DMS53 (cell line): ENCODE measurements at regions not wholly inside any gene's neighbourhood (a gene's known extent, or its start where the extent isn't known, plus 50 kb on each side); places are given as distances from the start of the nearest gene placed in this dataset.
A peak's percentile ranks its signal among the peaks of the same experiment; 100 is the strongest.

Experiments used
- DNase-seq: peaks from one replicate; lab custom pipeline; 2025; lab: John Stamatoyannopoulos, UW

GRCh38 chr15:92565351-92566125 is 90.0 kb downstream of the FAM174B start:
- DNase-seq, result peak; percentile 3

DNA sequence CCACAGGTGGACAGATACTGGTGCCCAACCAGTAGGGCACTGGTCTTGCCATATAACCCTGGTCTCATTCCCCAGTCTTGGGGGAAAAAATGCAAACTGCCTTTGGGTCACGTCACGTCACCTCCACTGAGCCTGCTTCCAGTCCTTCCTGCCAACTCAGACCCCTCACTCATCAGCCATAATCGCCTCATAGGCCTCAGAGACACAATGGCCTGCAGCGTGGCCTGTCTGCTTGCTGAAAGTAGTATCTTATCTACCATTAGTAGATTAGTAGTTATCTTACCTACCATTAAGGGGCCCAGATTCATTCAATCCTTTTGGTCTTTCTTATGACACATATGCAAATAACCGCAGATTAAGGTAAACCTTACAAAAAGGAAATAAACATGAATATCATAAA is 93.8 kb downstream of the FAM174B start:
- no peak for DNase-seq

GRCh38 chr15:92553317-92553716 is 102.3 kb downstream of the FAM174B start:
- no peak for DNase-seq

- no peak for DNase-seq
Observed at GRCh38 chr15:92545996-92546395, 109.6 kb downstream of the FAM174B start.

DNA sequence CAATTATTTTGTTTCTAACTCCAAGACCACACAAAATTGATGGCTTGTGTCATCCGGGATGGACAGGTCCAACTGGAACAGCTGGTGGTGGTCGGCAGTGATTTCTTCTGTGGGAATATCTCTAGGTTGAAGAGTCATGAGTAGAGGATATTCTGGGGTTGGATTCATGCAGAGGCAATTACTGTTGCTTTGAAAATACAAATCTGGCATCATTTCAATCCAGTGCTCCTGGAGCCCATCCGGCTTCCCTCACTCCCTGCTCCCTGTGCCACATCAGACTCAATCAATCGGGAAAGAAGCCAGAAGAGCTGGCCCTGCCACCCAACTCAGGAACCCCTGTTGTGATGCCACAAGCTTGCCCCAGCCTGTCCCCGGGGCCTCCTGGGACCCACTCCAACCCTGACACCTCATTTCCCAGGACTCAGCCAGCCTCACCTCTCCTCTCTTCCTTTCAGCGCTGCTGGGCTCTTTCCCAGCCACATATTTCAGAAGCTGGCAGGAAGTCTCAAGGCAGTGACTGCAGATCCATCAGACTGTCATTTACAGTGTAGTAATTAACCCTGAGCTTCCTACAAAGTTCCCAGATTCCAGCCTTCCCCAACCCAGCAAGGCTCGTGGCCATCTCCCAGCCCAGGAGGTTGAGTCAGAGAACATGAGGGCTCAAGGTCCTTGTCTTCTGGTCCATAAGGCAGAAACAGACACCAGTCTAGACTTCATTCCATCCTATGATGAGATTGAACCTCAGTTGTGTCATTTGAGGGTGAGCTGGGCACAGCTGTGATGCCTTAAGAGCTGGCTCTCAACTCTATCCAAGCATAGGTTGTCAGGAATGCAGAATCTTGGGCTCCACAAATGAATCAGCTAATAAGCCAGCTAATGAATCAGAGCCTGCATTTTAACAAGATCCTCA is 114.0 kb downstream of the FAM174B start:
- no peak for DNase-seq

- no peak for DNase-seq
Observed at GRCh38 chr15:92538115-92538514, 117.5 kb downstream of the FAM174B start.

DNA sequence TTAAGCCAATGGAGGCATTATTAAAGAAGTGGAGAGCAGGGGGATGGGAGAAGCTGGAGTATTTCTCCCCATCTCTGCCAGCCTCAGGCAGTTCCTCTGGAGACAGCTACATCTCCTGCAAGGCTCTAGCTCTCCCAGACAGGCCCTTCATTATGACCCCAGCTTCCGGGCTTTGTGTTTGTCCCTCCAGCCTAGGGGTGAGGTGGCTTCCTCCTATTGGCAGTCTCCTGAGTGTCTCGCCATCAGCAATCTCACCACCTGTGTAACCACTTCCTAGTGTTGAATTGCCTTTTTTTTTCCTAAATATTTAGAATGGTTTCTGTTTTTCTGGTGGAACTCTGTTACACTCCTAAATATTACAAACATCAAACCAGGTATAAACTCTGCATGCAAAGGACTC is 122.3 kb downstream of the FAM174B start:
- DNase-seq, result no peak

DNA sequence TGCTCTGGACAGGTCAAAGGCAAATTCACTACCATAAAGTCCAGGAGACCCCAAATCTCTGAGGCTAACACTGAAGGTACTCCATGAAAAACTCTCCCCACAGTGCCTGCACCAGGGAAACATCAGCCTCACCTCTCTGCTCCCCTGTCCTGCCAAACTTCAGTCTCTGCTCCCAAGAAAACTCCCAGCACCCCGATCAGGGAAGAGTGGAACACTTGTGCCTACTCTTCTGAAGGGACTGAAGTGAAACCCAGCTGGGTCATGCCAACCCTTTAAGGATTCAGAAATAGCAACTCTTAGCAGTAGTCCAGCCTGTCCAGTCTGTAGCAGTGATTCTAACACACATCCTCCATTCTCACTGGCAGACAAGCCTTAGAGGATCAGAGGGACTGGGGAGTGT is 124.2 kb downstream of the FAM174B start:
- no peak for DNase-seq

- DNase-seq, result no peak
Observed at GRCh38 chr15:92528736-92529135, 126.8 kb downstream of the FAM174B start.

GRCh38 chr15:92527197-92527596 is 128.4 kb downstream of the FAM174B start:
- DNase-seq, result no peak

- no peak for DNase-seq
Observed at GRCh38 chr15:92525758-92526245, 129.8 kb downstream of the FAM174B start.

DNA sequence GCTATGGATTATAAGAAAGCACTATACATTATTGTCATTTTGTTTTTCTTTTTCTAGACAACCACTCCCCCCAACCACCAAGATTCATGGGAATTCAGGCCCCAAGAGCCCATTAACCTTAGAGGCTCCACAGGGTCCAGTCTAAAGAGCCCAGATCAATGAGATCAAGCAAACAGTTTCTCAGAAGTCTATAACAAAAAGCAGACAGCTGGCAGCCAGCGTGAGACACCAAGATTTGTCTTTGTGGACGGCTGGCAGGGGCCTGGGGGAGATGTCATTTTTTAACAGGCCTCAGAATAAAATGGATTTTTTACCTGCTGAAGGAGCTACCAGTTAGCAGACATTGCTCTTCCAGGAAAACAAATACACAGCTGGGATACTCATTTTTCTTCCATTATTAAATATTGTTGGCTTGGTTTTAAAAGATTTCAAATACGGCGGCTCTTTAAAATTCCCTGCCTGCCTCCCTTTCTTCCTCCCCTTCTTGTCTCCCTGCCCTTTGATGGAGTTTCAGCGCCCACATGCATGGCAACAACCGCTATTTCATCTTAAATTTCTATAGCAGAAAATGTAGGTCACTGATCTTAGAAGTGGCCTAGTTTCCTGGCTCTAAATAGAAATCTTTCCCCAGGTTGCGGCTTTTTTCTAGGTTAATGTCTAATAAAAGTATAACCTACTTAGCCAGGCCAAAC is 130.6 kb downstream of the FAM174B start:
- no peak for DNase-seq

DNA sequence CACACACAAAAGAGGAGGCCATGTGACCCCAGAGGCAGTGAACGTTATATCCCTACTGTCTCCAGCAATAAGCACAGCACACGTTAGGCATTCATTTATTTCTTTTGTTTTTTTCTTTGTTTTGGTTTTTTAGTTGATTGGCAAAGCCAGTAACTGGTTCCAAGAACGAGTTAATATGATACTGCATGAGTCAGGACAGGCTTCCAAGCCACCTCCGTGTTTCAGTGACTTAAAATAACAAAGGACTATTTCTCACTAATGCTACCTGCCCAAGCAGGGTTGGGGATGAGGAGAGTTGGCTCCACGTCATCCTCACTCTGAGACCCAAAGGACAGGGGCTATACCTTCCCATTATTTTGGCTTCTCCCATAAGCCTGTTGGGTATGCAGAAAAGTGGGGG is 130.5 kb downstream of the ST8SIA2 start:
- no peak for DNase-seq

DNA sequence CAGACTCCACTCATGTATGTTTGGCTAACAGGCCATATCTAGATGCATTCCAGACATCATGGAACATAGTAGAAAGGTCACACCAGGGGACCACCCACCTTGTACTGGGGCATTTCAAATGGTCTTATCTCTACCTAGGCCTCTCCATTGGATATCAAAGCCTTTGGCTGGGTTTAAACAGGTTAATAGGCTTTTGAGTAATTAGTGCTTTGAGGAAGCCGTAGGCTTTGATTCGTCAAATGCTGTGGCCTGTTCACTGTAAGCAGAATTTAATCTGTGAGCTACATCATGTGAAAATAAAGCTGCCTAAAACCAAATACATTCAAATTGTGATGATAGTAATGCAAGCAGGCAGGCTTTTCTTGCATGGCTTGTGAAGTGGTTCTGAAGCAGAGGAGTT is 129.5 kb downstream of the ST8SIA2 start:
- no peak for DNase-seq

GRCh38 chr15:92521624-92522008 is 127.9 kb downstream of the ST8SIA2 start:
- DNase-seq, result peak; percentile 89

DNA sequence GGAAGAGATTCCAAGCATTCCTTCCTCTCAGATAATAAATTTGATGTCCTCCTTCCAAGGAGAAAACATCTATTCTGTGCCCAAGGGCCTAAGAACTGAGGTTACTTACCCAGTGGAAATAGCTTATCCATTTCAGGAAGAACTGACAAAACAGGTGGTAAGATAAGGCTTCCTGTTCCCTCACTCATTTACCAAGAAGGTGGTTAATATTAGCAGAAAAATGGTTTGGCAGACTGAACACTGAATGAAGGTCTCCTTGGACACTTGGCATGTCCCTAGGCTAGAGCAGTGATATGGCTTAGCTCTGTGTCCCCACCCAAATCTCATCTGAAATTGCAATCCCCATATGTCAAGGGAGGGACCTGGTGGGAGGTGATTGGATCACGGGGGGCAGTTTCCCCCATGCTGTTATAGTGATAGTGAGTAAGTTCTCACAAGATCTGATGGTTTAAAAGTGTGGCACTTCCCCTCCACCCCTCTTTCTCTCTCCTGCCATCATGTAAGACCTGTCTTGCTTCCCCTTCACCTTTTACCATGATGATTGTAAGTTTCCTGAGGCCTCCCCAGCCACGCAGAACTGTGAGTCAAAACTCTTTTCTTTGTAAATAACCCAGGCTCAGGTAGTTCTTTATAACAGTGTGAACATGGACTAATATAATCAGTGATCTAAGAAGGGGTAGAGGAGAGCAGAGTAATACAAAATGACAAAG is 127.4 kb downstream of the ST8SIA2 start:
- no peak for DNase-seq

DNA sequence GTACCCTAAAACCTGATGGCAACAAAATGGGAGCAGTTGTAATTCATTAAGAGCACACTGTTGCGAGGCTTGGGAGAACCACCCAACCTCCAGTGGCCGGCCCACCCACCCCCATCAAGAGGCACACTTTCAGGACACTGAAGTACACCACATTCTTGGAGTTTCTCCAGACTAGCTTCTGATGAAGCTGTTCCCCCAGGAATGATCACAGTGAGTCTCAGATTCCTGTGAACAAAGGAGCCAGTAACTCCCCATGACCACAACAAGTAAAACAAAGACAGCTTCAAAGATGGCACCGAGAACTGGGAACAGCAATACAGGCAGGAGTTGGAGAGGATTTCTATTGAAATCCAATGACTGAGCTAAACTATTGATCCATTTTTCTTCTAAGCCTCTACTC is 126.0 kb downstream of the ST8SIA2 start:
- no peak for DNase-seq
